Esophagus muscularis mucosa (tissue), 4 donors: ENCODE measurements at regions not wholly inside any gene's neighbourhood (a gene's known extent, or its start where the extent isn't known, plus 50 kb on each side); places are given as distances from the start of the nearest gene placed in this dataset.

ENCODE experiments used
- CTCF ChIP-seq, 3 experiments: fragments of 200-600 bp in 2 of 3; fragments of 450-650 bp in 1 of 3; sonication (generic) in 2 of 3; IDR thresholded peaks; one replicate each; pipeline ENCODE4 v1.5.1; 2017 to 2019; ENCODE audit warnings: antibody characterized with exemption in 3 of 3, mild to moderate bottlenecking in 2 of 3, moderate library complexity in 1 of 3
- EP300 ChIP-seq: sonication (generic); formaldehyde crosslinking; IDR thresholded peaks from one replicate; pipeline ENCODE4 v1.6.1; 2017; ENCODE audit warnings: antibody characterized with exemption
- POLR2A ChIP-seq: fragments of 450-650 bp; IDR thresholded peaks from one replicate; pipeline ENCODE4 v1.6.1; 2017; ENCODE audit warnings: antibody characterized with exemption, moderate library complexity, mild to moderate bottlenecking, low read depth
- POLR2AphosphoS5 ChIP-seq, 2 donors: sonication (generic); formaldehyde crosslinking; IDR thresholded peaks; one replicate each; pipeline ENCODE4 v1.6.1; 2017; ENCODE audit warnings: antibody characterized with exemption in 2 of 2

GRCh38 chr15:93459396-93459795 lies 370.4 kb upstream of the RGMA start:
- TF ChIP-seq CTCF (IDR thresholded peaks at IDR 0.05) (no peak), POLR2A (no peak), POLR2AphosphoS5 (IDR thresholded peaks at IDR 0.05) (no peak), EP300 (no peak)
